ENCODE measurements at regions not wholly inside any gene's neighbourhood (a gene's known extent, or its start where the extent isn't known, plus 50 kb on each side); places are given as distances from the start of the nearest gene placed in this dataset.

DNA sequence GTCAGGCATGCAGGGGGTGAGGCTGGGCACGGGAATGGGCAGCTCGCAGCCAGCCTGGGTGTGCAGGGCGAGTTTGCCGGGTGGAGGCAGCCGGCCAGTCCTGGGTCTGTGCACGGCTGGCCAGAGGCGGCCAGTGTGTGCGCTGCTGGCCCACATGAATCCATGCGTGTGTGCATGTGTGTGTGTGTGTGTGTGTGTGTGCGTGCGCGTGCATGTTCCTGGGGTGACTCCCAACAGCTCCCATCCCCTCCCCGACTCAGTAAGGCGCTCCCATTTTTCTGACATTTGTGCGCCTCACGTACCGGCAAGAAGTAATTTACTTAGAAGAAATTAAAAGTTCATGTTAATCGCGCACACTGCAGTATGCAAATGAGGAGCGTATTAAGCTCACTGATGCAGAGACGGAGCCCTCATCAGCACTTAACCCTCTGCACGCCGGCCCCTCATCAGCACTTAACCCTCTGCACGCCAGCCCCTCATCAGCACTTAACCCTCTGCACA lies 55.4 kb upstream of the ACSF3 start:
- TF ChIP-seq EGR1 (IDR thresholded peaks at IDR 0.05) = no peak
- TF ChIP-seq, protein P1, sequence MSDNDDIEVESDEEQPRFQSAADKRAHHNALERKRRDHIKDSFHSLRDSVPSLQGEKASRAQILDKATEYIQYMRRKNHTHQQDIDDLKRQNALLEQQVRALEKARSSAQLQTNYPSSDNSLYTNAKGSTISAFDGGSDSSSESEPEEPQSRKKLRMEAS (IDR thresholded peaks at IDR 0.05) = no peak
- TF ChIP-seq, protein P2, sequence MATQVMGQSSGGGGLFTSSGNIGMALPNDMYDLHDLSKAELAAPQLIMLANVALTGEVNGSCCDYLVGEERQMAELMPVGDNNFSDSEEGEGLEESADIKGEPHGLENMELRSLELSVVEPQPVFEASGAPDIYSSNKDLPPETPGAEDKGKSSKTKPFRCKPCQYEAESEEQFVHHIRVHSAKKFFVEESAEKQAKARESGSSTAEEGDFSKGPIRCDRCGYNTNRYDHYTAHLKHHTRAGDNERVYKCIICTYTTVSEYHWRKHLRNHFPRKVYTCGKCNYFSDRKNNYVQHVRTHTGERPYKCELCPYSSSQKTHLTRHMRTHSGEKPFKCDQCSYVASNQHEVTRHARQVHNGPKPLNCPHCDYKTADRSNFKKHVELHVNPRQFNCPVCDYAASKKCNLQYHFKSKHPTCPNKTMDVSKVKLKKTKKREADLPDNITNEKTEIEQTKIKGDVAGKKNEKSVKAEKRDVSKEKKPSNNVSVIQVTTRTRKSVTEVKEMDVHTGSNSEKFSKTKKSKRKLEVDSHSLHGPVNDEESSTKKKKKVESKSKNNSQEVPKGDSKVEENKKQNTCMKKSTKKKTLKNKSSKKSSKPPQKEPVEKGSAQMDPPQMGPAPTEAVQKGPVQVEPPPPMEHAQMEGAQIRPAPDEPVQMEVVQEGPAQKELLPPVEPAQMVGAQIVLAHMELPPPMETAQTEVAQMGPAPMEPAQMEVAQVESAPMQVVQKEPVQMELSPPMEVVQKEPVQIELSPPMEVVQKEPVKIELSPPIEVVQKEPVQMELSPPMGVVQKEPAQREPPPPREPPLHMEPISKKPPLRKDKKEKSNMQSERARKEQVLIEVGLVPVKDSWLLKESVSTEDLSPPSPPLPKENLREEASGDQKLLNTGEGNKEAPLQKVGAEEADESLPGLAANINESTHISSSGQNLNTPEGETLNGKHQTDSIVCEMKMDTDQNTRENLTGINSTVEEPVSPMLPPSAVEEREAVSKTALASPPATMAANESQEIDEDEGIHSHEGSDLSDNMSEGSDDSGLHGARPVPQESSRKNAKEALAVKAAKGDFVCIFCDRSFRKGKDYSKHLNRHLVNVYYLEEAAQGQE (IDR thresholded peaks at IDR 0.05; ENCODE audit: low read depth) = no peak
- TF ChIP-seq FOXM1 (IDR thresholded peaks at IDR 0.05; ENCODE audit: borderline replicate concordance, low read depth) = no peak
- TF ChIP-seq TEAD4 (IDR thresholded peaks at IDR 0.05) = no peak
- no peak for TF ChIP-seq ZBTB7A (IDR thresholded peaks at IDR 0.05; ENCODE audit: low read depth)
- TF ChIP-seq TAF1 (IDR thresholded peaks at IDR 0.05; ENCODE audit: low read depth) = no peak
- no peak for TF ChIP-seq TCF12 (IDR thresholded peaks at IDR 0.05; ENCODE audit: low read depth)
- TF ChIP-seq, protein P3, sequence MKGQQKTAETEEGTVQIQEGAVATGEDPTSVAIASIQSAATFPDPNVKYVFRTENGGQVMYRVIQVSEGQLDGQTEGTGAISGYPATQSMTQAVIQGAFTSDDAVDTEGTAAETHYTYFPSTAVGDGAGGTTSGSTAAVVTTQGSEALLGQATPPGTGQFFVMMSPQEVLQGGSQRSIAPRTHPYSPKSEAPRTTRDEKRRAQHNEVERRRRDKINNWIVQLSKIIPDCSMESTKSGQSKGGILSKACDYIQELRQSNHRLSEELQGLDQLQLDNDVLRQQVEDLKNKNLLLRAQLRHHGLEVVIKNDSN (IDR thresholded peaks at IDR 0.05) = no peak
- TF ChIP-seq CEBPB (IDR thresholded peaks at IDR 0.05) = no peak
- TF ChIP-seq RAD21 (IDR thresholded peaks at IDR 0.05; ENCODE audit: low read depth) = no peak
- no peak for TF ChIP-seq CREB1 (IDR thresholded peaks at IDR 0.05; ENCODE audit: low read depth)
- TF ChIP-seq YY1 (IDR thresholded peaks at IDR 0.05; ENCODE audit: low read depth) = no peak
- no peak for TF ChIP-seq NFIC (IDR thresholded peaks at IDR 0.05)
- TF ChIP-seq EP300 (IDR thresholded peaks at IDR 0.05; ENCODE audit: borderline replicate concordance) = no peak

DNA sequence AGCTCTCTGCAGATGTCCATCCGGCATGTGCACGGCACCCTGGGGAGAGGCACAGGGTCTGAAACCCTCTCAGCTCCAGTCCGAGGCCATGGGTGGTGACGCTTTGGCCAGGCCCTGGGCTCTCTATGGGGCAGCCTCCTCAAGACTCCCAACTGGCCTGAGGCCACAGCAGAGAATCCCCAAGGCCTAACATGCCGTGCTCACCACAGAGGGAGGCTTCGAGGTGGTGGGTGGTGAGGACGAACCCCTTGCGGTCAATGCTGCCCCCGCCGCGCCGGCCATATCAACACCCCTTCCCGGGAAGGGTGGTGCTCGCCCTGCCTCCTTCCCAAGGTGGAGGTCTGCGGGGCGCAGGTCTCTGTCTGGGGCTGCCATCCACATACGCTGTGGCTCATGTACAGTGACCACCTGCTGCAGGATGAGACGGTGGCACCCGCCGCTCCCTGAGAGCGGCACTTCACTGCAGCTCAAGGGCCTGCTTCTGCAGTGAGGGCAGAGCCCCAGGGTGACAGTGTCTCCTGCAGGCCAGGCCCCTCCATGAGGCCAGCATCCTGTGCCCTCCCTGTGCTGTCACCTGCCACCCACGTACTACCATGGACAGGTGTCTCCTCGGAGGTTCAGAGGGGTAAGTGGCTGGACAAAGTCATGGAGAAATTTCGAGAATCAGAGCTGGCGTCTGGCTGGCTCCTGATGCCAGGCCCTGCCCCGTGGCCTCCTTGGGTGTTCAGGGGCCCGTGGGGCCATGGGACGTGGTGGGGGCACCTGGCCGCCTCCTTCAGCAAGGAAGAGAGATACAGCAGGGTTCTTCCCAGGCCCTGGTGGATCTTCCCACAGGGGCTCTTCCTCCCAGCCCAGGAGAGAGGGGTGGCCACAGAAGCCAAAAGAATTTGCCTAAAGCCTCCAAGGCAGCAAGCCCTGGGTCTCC lies 54.6 kb upstream of the ACSF3 start:
- no peak for TF ChIP-seq ZBTB7A (IDR thresholded peaks at IDR 0.05; ENCODE audit: low read depth)
- TF ChIP-seq, protein P2 (IDR thresholded peaks at IDR 0.05; ENCODE audit: low read depth) = peak; percentile 53

DNA sequence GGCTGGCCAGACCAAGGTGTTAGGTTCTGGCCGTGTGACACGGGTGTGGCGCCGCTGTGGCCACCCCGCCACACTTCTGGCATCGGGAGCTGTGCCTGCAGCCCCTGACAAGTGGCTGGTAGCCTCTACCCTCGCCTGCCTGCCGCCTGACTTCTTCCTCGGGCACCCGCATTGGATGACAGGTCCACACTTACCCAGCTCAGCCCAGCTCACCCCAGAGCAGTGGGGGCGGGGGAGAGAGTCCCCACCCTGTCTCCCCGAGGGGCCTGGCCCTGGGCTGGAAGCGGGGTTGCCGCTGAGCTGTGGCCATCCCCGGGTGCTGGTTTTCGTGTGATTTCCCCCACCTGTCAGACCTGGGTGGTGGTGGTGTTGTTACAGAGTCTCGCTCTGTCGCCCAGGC lies 53.9 kb upstream of the ACSF3 start:
- no peak for TF ChIP-seq CREB1 (IDR thresholded peaks at IDR 0.05; ENCODE audit: low read depth)
- TF ChIP-seq, protein P2 (IDR thresholded peaks at IDR 0.05; ENCODE audit: low read depth) = no peak
- no peak for TF ChIP-seq FOXM1 (IDR thresholded peaks at IDR 0.05; ENCODE audit: borderline replicate concordance, low read depth)
- TF ChIP-seq, protein P1 (IDR thresholded peaks at IDR 0.05) = no peak
- no peak for TF ChIP-seq RAD21 (IDR thresholded peaks at IDR 0.05; ENCODE audit: low read depth)
- TF ChIP-seq CEBPB (IDR thresholded peaks at IDR 0.05) = no peak
- no peak for TF ChIP-seq TAF1 (IDR thresholded peaks at IDR 0.05; ENCODE audit: low read depth)
- no peak for TF ChIP-seq EP300 (IDR thresholded peaks at IDR 0.05; ENCODE audit: borderline replicate concordance)
- no peak for TF ChIP-seq TEAD4 (IDR thresholded peaks at IDR 0.05)
- TF ChIP-seq NFIC (IDR thresholded peaks at IDR 0.05) = no peak
- no peak for TF ChIP-seq YY1 (IDR thresholded peaks at IDR 0.05; ENCODE audit: low read depth)
- no peak for TF ChIP-seq EGR1 (IDR thresholded peaks at IDR 0.05)
- TF ChIP-seq TCF12 (IDR thresholded peaks at IDR 0.05; ENCODE audit: low read depth) = no peak
- TF ChIP-seq, protein P3 (IDR thresholded peaks at IDR 0.05) = no peak
- TF ChIP-seq ZBTB7A (IDR thresholded peaks at IDR 0.05; ENCODE audit: low read depth) = no peak

DNA sequence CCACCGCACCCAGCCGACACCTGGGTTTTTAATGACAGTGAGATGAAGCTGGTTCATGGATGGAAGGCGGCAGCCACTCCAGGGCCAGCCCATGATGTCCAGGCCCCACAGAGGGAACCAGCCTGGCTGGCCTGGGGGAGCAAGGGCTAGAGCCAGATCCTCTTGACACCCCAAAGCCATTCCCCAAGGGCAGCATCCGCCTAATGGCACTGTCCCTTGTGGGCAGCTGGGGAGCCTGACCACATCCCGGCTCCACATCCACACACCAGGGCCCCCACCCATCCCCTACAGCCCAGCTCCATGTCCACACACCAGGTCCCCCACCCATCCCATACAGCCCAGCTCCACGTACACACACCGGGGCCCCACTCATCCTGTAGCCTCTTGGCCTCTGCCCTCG lies 53.3 kb upstream of the ACSF3 start:
- TF ChIP-seq EP300 (IDR thresholded peaks at IDR 0.05; ENCODE audit: borderline replicate concordance) (no peak), YY1 (IDR thresholded peaks at IDR 0.05; ENCODE audit: low read depth) (no peak), EGR1 (IDR thresholded peaks at IDR 0.05) (no peak)

Data from Ishikawa (cell line).